ENCODE measurements at regions not wholly inside any gene's neighbourhood (a gene's known extent, or its start where the extent isn't known, plus 50 kb on each side); places are given as distances from the start of the nearest gene placed in this dataset.
A peak's percentile ranks its signal among the peaks of the same experiment; 100 is the strongest.
"Not testable (repeated sequence)": the region's sequence is repeated elsewhere in the genome, so short reads cannot be mapped to it uniquely, and the experiment has no call there.

GRCh38 chr15:55126111-55126510 is 70.6 kb downstream of the RSL24D1 start:
- DNase-seq: no peak

- DNase-seq: no peak
Observed at GRCh38 chr15:55124616-55125015, 72.1 kb downstream of the RSL24D1 start.

- DNase-seq: no peak
Observed at GRCh38 chr15:55118344-55118870, 78.3 kb downstream of the RSL24D1 start.

- no peak for DNase-seq
Observed at GRCh38 chr15:55116636-55117035, 80.1 kb downstream of the RSL24D1 start.

- no peak for DNase-seq
Observed at GRCh38 chr15:55113736-55114135, 83.0 kb downstream of the RSL24D1 start.

DNA sequence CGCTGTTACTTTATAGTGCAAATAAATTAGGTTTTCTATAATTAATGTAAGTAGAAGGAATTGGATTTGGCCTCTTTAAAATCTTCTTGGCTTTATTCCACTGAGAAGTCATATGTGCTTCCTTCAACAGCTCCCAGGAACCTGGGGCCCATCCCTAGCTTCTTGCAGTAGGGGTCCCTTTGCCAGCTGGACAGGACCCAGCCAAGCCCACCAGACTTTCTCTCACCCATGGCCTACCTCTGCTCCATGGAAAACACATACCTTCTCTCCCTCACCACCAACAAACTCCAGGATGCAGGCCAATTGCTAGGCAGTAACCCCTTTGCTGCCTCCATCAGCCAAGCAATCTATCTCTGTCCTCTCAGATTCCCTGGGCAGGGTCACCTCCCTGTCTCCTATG is 84.0 kb downstream of the RSL24D1 start:
- DNase-seq: no peak

GRCh38 chr15:55110446-55110845 is 86.3 kb downstream of the RSL24D1 start:
- DNase-seq: no peak

- DNase-seq: peak; percentile 18 to 46
Observed at GRCh38 chr15:55108858-55109518, 87.8 kb downstream of the RSL24D1 start.

DNA sequence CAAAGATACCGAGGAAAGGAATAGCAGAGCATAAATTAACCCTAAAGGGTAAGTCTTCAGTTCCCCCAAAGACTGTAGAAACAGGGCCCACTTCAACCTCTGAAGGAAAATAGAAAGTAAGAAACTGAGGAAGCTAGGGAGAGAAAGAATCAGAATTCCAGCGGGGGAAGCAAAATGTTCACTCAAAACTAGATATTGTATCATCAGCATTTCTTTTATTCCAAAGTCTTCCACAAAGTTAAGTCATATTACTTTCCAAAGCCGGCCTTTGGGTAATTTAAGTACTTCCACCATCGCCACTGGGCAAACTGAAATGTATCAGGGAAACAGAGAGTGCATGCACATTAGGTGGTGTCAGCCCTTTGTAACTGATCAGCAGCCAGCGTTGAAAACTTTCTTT is 88.3 kb downstream of the RSL24D1 start:
- DNase-seq: no peak

DNA sequence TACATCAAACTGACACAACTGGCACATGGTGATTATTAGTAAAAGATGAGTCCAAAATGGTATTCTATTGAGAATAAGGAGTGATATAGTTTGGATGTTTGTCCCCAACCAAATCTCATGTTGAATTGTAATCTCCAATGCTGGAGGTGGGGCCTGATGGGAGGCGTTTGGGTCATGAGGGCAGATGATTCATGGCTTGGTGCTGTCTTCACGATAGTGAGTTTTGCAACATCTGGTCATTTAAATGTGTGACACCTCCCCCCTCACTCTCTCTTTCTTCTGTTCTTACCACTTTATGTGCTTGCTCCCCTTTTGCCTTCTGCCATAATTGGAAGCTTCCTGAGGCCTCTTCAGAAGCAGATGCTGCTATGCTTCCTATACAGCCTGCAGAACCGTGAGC is 90.6 kb downstream of the RSL24D1 start:
- no peak for DNase-seq

DNA sequence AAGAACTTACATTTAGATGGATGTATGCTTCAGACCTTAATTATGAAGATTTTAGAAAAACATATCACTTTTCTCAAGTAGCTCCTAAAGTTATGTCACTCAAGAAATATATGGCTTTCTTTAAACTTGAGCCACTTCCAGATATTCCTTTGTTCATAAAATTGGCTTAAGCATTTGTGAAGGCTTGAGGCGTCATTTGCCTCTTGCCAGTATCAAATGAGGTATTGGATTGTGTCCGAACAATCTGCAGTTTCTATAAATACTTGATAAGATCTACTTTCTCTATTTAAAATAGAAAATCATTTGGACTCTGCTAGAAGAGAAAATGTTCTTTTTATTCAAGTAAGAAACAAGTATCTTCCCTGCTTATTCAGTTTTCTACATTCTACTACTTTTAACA is 102.6 kb downstream of the RSL24D1 start:
- no peak for DNase-seq

DNA sequence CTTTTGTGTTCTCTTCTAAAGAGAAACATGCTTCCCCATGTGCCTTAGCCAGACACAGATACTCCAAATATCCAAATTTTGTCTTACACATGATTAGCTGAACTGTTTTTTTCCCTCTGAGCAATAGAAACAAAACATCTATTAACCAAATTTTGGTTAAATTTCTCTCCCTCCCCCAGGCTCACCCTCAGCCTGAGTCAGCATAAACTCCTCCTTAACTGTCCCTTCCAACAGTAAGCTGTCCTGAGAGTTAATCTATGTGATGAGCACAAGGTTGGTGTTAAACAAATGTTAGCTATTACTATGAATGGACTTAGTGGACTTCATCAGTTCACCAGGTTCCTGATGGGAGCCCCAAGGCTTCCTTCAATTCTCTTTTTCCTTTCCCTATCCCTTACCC is 108.5 kb downstream of the RSL24D1 start:
- no peak for DNase-seq

GRCh38 chr15:55084673-55085072 is 112.1 kb downstream of the RSL24D1 start:
- DNase-seq: no peak

- no peak for DNase-seq
Observed at GRCh38 chr15:55084216-55084615, 112.5 kb downstream of the RSL24D1 start.

- DNase-seq: not testable (repeated sequence)
Observed at GRCh38 chr15:55077052-55077451, 119.7 kb downstream of the RSL24D1 start.

DNA sequence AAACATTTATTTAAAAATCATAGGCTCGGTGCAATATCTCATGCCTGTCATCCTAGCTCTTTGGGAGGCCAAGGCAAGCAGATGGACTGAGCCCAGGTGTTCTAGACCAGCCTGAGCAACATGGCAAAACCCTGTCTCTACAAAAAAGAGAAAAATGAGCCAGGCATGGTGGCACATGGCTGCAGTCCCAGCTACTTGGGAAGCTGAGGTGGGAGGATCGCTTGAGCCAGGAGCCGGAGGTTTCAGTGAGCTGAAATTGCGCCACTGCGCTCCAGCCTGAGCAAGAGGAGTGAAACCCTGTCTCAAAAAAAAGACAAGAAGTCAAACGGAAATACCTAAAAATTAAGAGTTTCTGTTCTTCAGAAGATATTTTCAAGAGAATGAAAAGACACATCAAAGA is 122.3 kb downstream of the RSL24D1 start:
- no peak for DNase-seq

- not testable (repeated sequence) for DNase-seq
Observed at GRCh38 chr15:55063970-55064369, 132.8 kb downstream of the RSL24D1 start.

DNA sequence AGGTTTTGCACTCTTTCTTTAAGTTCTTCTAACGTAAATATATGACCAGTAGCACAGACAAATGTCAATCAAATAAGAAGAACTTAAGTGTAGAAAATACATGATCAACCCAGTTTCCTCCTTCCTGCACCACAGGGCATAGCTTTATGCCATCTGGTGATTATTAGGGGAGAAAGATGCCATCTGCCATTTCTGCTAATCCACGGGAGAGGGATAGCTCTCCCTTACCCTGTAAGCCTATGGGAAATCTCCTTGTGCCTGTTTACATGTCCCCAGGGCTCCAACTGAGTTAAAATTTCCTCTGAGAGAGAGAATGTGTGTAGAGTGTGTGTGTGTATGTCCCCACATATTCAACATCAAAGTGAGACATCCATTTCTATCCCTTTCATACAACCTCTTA is 135.9 kb downstream of the RSL24D1 start:
- no peak for DNase-seq

GRCh38 chr15:55056500-55056899 is 140.2 kb downstream of the RSL24D1 start:
- no peak for DNase-seq

DNA sequence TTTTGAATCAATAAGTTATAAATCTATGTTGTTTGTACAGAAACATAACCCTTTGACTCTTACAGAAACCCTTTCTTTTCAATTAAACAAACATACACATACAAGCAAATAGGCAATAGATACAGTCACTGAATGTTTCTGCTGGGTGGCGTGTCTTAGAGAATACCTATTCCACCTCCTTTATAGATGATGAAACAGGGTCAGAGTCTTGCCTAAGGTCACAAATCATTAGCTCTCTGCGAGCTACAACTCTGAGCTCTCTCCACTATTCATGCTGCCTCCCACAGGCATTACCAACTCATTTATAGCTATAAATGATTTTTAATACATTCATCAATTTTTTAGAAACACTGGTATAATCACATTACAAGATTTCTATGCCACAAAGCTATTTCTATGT is 152.6 kb downstream of the RSL24D1 start:
- no peak for DNase-seq

GRCh38 chr15:55037071-55037470 is 159.7 kb downstream of the RSL24D1 start:
- DNase-seq: no peak

DNA sequence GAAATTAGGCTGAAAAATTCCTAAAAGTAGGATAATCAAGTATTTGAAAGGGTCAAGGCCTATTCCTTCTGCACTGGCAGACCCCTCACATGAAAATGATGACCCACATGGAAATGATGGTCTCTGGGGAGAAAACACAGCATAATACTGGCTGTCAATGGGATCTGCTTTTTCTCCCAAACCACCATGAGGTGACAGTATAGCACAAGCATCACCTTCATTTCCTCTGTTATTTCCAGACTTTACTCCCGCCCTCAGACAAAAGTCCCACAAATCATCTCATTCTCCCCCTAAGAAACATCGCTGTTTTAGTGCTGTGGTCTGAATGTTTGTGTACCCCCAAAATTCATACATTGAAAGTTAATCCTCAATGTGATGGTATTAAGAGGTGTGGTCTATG is 161.0 kb downstream of the RSL24D1 start:
- DNase-seq: no peak

- no peak for DNase-seq
Observed at GRCh38 chr15:55033574-55033973, 163.2 kb downstream of the RSL24D1 start.

DNA sequence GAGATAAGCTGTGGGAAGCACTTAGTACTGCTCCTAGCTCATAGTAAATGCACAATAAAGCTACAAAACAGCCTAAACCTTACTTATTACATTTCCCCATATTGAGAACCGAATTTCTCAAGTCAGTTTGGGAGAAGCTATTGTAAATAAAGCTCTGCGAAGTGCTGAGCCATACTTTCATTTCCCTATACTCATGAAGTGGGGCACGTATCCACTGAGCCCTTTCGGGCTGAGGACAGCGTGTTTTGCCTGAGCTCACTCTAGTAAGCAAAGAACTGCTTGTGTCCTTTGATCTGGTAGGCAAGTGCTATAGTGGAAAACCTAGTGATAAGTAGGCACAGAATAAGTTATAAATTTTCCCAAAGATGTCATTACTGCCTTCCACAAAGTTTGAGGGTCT is 165.0 kb downstream of the RSL24D1 start:
- no peak for DNase-seq

- DNase-seq: no peak
Observed at GRCh38 chr15:55026381-55026780, 170.4 kb downstream of the RSL24D1 start.
